ENCODE measurements at regions not wholly inside any gene's neighbourhood (a gene's known extent, or its start where the extent isn't known, plus 50 kb on each side); places are given as distances from the start of the nearest gene placed in this dataset.
"Not testable (repeated sequence)": the region's sequence is repeated elsewhere in the genome, so short reads cannot be mapped to it uniquely, and the experiment has no call there.

DNA sequence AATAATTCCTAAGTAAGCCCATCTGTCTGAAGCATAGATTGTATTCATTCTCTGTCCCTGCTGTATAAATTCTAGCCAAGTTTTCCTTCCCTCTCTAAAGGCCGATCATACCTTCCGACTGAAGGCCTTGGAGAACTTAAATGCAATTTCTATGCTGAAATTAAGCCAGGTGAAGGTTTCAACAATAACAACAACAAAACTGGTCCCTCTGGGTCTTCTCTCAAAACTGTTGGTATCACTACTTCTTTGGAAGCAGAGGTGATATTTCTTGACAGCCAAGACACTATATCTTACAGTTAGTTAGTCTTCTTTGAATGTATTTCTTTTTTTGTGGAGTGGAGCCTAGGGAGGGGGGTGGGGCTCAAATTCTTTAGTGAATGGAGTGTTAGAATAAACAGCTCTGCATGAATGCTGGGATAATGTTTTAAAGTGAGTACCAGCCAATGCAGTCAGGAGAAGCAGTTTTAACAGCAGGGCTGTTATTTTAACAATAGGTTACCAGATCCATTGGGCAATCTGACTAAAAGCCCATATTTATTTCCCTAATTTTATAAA lies 508.9 kb downstream of the EBF1 start:
- H3K27ac ChIP-seq (ENCODE audit: insufficient read depth, low read depth, low read length, poor library complexity, severe bottlenecking): no peak overlapping the region
- no peaks in the 10 kb centered on the region for H3K27me3 ChIP-seq (ENCODE audit: control insufficient read depth, insufficient read depth, low read length, poor library complexity, severe bottlenecking)
- WGBS, 2 experiments: 86 to 97% methylated on average over 2 of the region's 2 CpGs
- no peaks in the 10 kb centered on the region for H3K36me3 ChIP-seq (ENCODE audit: control insufficient read depth, insufficient read depth, low read length)
- H3K4me3 ChIP-seq (ENCODE audit: insufficient read depth, low read depth, low read length): no peak overlapping the region
- no peaks in the 10 kb centered on the region for H3K9me3 ChIP-seq (ENCODE audit: control insufficient read depth, low read length)
- H3K4me1 ChIP-seq (ENCODE audit: control insufficient read depth, insufficient read depth, low read length): peaks cover 17% of the 10 kb centered on the region

GRCh38 chr5:158589939-158590338 lies 509.8 kb downstream of the EBF1 start:
- Histone ChIP-seq H3K27ac (ENCODE audit: insufficient read depth, low read depth, low read length, poor library complexity, severe bottlenecking) (no peak overlapping the region), H3K9me3 (ENCODE audit: control insufficient read depth, low read length) (no peaks in the 10 kb centered on the region), H3K36me3 (ENCODE audit: control insufficient read depth, insufficient read depth, low read length) (no peaks in the 10 kb centered on the region), H3K27me3 (ENCODE audit: control insufficient read depth, insufficient read depth, low read length, poor library complexity, severe bottlenecking) (no peaks in the 10 kb centered on the region), H3K4me1 (ENCODE audit: control insufficient read depth, insufficient read depth, low read length) (peaks cover 17% of the 10 kb centered on the region), H3K4me3 (ENCODE audit: insufficient read depth, low read depth, low read length) (no peak overlapping the region)
- WGBS, 2 experiments: 92 to 96% methylated on average over 3 of the region's 3 CpGs

DNA sequence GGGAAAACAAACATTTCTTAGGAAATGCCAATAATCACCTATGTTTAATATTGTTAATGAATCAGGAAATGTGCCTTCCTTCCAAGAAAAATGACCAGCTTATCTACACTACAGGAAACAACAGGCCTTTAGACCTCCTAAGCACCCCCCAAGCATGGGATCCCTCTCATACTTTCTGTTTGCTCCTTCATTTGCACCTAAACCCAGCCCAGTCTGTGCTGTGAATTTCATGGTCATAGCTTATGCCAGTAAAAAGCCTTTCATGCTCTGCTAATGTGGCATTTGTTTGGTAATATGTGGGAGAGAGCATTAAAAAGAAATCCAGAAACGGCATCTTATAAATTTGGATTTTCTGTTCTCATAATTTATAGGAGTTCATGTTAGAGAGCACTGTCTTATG lies 511.1 kb downstream of the EBF1 start:
- Histone ChIP-seq H3K4me3 (ENCODE audit: insufficient read depth, low read depth, low read length) (no peak overlapping the region), H3K36me3 (ENCODE audit: control insufficient read depth, insufficient read depth, low read length) (no peaks in the 10 kb centered on the region), H3K9me3 (ENCODE audit: control insufficient read depth, low read length) (no peaks in the 10 kb centered on the region), H3K27me3 (ENCODE audit: control insufficient read depth, insufficient read depth, low read length, poor library complexity, severe bottlenecking) (no peaks in the 10 kb centered on the region), H3K27ac (ENCODE audit: insufficient read depth, low read depth, low read length, poor library complexity, severe bottlenecking) (no peak overlapping the region), H3K4me1 (ENCODE audit: control insufficient read depth, insufficient read depth, low read length) (peaks cover 17% of the 10 kb centered on the region)
- 100% methylated on average over 1 of the region's 1 CpG for WGBS, 2 experiments

DNA sequence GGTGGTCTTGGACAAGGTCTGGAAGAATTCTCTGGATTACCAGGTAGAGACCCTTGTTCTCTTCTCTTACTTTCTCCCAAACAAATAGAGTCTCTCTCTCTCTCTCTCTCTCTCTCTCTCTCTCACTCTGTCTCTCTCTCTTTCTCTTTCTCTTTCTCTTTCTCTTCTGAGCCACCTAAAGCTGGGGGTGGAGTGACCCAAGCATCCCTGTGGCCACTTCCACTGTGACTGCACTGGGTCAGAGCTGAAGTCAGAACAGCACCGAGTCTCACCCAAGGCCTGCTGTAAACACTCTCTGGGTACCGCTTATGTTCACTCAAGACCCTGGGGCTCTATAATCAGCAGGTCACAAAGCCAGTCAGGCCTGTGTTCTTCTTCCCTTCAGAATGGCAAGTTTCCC lies 513.7 kb downstream of the EBF1 start:
- Histone ChIP-seq H3K36me3 (ENCODE audit: control insufficient read depth, insufficient read depth, low read length) (no peaks in the 10 kb centered on the region), H3K9me3 (ENCODE audit: control insufficient read depth, low read length) (no peaks in the 10 kb centered on the region), H3K27ac (ENCODE audit: insufficient read depth, low read depth, low read length, poor library complexity, severe bottlenecking) (no peak overlapping the region), H3K4me1 (ENCODE audit: control insufficient read depth, insufficient read depth, low read length) (peaks cover 6% of the 10 kb centered on the region), H3K27me3 (ENCODE audit: control insufficient read depth, insufficient read depth, low read length, poor library complexity, severe bottlenecking) (no peaks in the 10 kb centered on the region), H3K4me3 (ENCODE audit: insufficient read depth, low read depth, low read length) (no peak overlapping the region)
- 94% methylated on average over 2 of the region's 2 CpGs for WGBS, 2 experiments

DNA sequence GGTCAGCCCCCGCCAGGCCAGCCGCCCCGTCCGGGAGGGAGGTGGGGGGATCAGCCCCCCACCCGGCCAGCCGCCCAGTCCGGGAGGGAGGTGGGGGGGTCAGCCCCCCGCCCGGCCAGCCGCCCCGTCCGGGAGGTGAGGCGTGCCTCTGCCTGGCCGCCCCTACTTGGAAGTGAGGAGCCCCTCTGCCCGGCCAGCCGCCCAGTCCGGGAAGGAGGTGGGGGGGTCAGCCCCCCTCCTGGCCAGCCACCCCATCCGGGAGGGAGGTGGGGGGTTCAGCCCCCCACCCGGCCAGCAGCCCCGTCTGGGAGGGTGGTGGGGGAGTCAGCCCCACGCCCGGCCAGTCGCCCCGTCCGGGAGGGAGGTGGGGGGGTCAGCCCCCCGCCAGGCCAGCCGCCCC lies 517.0 kb downstream of the EBF1 start:
- not testable (repeated sequence) for H3K27me3 ChIP-seq (ENCODE audit: control insufficient read depth, insufficient read depth, low read length, poor library complexity, severe bottlenecking); H3K4me1 ChIP-seq (ENCODE audit: control insufficient read depth, insufficient read depth, low read length); H3K4me3 ChIP-seq (ENCODE audit: insufficient read depth, low read depth, low read length); H3K9me3 ChIP-seq (ENCODE audit: control insufficient read depth, low read length); H3K27ac ChIP-seq (ENCODE audit: insufficient read depth, low read depth, low read length, poor library complexity, severe bottlenecking); H3K36me3 ChIP-seq (ENCODE audit: control insufficient read depth, insufficient read depth, low read length)
- WGBS, 2 experiments: 94 to 96% methylated on average over 25 to 27 of the region's 27 CpGs

GRCh38 chr5:158573829-158574228 lies 525.9 kb downstream of the EBF1 start:
- WGBS, 2 experiments: 95 to 100% methylated on average over 3 of the region's 3 CpGs
- Histone ChIP-seq H3K4me1 (ENCODE audit: control insufficient read depth, insufficient read depth, low read length) (peaks cover 4% of the 10 kb centered on the region), H3K36me3 (ENCODE audit: control insufficient read depth, insufficient read depth, low read length) (no peaks in the 10 kb centered on the region), H3K27me3 (ENCODE audit: control insufficient read depth, insufficient read depth, low read length, poor library complexity, severe bottlenecking) (no peaks in the 10 kb centered on the region), H3K27ac (ENCODE audit: insufficient read depth, low read depth, low read length, poor library complexity, severe bottlenecking) (no peak overlapping the region), H3K9me3 (ENCODE audit: control insufficient read depth, low read length) (no peaks in the 10 kb centered on the region), H3K4me3 (ENCODE audit: insufficient read depth, low read depth, low read length) (no peak overlapping the region)

- no CpG with 5 or more reads among the region's 1 CpG for WGBS, 2 experiments
- H3K27me3 ChIP-seq (ENCODE audit: control insufficient read depth, insufficient read depth, low read length, poor library complexity, severe bottlenecking): no peaks in the 10 kb centered on the region
- peaks cover 4% of the 10 kb centered on the region for H3K4me1 ChIP-seq (ENCODE audit: control insufficient read depth, insufficient read depth, low read length)
- H3K27ac ChIP-seq (ENCODE audit: insufficient read depth, low read depth, low read length, poor library complexity, severe bottlenecking): no peak overlapping the region
- no peaks in the 10 kb centered on the region for H3K9me3 ChIP-seq (ENCODE audit: control insufficient read depth, low read length)
- H3K4me3 ChIP-seq (ENCODE audit: insufficient read depth, low read depth, low read length): no peak overlapping the region
- H3K36me3 ChIP-seq (ENCODE audit: control insufficient read depth, insufficient read depth, low read length): no peaks in the 10 kb centered on the region
Measured at GRCh38 chr5:158570502-158570901, 529.2 kb downstream of the EBF1 start.

- peaks cover 4% of the 10 kb centered on the region for H3K4me1 ChIP-seq (ENCODE audit: control insufficient read depth, insufficient read depth, low read length)
- H3K36me3 ChIP-seq (ENCODE audit: control insufficient read depth, insufficient read depth, low read length): no peaks in the 10 kb centered on the region
- no peaks in the 10 kb centered on the region for H3K27me3 ChIP-seq (ENCODE audit: control insufficient read depth, insufficient read depth, low read length, poor library complexity, severe bottlenecking)
- WGBS, 2 experiments: 25 to 67% methylated on average over 2 to 4 of the region's 4 CpGs
- H3K9me3 ChIP-seq (ENCODE audit: control insufficient read depth, low read length): no peaks in the 10 kb centered on the region
- no peak overlapping the region for H3K27ac ChIP-seq (ENCODE audit: insufficient read depth, low read depth, low read length, poor library complexity, severe bottlenecking)
- no peak overlapping the region for H3K4me3 ChIP-seq (ENCODE audit: insufficient read depth, low read depth, low read length)
Measured at GRCh38 chr5:158569534-158569933, 530.2 kb downstream of the EBF1 start.

DNA sequence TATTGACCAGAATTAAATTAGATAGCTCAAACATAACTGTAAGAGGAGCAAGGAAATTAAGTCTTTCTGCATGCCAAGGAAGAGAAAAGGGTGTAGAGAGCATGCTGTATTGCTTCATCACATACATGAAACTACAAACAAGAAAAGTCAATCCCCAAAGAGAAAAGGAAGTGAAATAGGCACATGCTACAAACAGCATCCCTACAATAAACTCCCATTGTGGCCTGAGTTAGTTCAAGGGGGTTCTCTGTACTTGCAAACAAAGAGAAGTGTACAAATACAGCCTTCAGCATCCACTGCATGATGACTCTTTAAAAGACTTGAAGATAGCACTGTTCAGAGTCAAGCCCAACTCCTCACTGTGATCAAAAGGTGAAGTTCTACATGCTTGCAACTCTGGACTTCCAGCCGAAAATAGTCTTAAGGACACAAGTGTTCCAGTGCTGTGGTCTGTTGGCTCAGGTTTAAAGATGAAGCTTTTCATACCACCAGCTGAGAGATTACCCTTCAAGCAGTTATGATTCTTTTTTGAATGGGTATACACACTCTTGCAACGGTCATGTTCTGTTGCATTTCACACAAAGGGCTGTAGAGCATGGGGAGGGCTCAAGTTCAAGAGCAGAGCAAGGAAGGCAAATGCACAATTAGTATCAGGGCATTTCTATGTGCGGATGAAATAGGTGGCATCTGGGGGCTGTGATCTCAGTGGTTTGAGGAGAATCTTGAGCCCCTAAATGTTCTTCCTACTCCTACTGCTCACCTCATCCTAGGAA lies 534.5 kb downstream of the EBF1 start:
- H3K9me3 ChIP-seq (ENCODE audit: control insufficient read depth, low read length): no peaks in the 10 kb centered on the region
- H3K4me3 ChIP-seq (ENCODE audit: insufficient read depth, low read depth, low read length): no peak overlapping the region
- H3K27ac ChIP-seq (ENCODE audit: insufficient read depth, low read depth, low read length, poor library complexity, severe bottlenecking): no peak overlapping the region
- no peaks in the 10 kb centered on the region for H3K27me3 ChIP-seq (ENCODE audit: control insufficient read depth, insufficient read depth, low read length, poor library complexity, severe bottlenecking)
- H3K36me3 ChIP-seq (ENCODE audit: control insufficient read depth, insufficient read depth, low read length): no peaks in the 10 kb centered on the region
- H3K4me1 ChIP-seq (ENCODE audit: control insufficient read depth, insufficient read depth, low read length): peaks cover 6% of the 10 kb centered on the region
- 92 to 98% methylated on average over 3 of the region's 3 CpGs for WGBS, 2 experiments

DNA sequence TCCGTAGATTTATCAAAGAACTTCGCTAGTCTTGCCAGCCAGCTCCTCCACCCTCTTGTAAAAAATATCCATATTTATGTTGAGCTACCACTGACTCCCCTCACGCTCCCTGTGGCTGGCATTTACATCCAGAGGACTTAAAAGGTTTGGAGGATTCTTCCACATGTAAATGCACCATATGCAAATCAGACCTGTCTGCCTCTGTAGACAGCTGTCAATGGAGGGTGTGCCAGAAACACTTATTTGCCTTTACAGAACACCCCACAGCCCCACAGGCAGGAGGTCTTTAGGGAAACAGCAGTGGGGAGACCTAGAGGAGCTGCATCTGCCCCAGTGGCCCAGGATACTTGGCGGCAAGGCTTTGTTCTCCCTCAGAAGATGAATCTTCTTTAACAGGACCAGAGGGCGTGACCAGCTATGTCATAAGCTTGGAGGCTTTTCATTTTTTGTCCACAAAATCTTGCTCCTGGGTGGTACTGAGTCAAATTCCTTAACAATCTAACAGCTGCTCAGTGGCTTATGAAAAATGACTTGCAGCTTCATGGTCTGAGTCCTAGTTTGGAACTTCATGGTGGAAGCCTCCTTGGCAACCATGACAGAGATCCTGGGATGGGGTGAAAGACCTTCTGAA lies 535.8 kb downstream of the EBF1 start:
- no peaks in the 10 kb centered on the region for H3K27me3 ChIP-seq (ENCODE audit: control insufficient read depth, insufficient read depth, low read length, poor library complexity, severe bottlenecking)
- no peak overlapping the region for H3K27ac ChIP-seq (ENCODE audit: insufficient read depth, low read depth, low read length, poor library complexity, severe bottlenecking)
- peaks cover 4% of the 10 kb centered on the region for H3K4me1 ChIP-seq (ENCODE audit: control insufficient read depth, insufficient read depth, low read length)
- 93 to 94% methylated on average over 5 of the region's 5 CpGs for WGBS, 2 experiments
- no peaks in the 10 kb centered on the region for H3K36me3 ChIP-seq (ENCODE audit: control insufficient read depth, insufficient read depth, low read length)
- no peaks in the 10 kb centered on the region for H3K9me3 ChIP-seq (ENCODE audit: control insufficient read depth, low read length)
- no peak overlapping the region for H3K4me3 ChIP-seq (ENCODE audit: insufficient read depth, low read depth, low read length)

All from ectodermal cell (in vitro differentiated cells).